ENCODE measurements at regions not wholly inside any gene's neighbourhood (a gene's known extent, or its start where the extent isn't known, plus 50 kb on each side); places are given as distances from the start of the nearest gene placed in this dataset.

- no peak for TF ChIP-seq POLR2A (IDR thresholded peaks at IDR 0.05)
- TF ChIP-seq CTCF (IDR thresholded peaks at IDR 0.05): no peak
- intact Hi-C loops (cut with DNase I; ENCODE audit: low total_unique reads): no loop called here
- no peak for DNase-seq (ENCODE audit: low spot score in 2 of 2)
- 82 to 84% methylated on average over 20 to 23 of the region's 23 CpGs for WGBS, 2 donors
- no peak overlapping the region for H3K4me3 ChIP-seq (ENCODE audit: low read depth, poor library complexity, severe bottlenecking)
These were observed 249.3 kb upstream of the CIBAR2 start for GRCh38 chr16:85361441-85362118.

- 81 to 84% methylated on average over 6 of the region's 6 CpGs for WGBS, 2 donors
- intact Hi-C loops (cut with DNase I; ENCODE audit: low total_unique reads): no loop called here
- TF ChIP-seq POLR2A (IDR thresholded peaks at IDR 0.05) (no peak), CTCF (IDR thresholded peaks at IDR 0.05) (no peak)
- H3K4me3 ChIP-seq (ENCODE audit: low read depth, poor library complexity, severe bottlenecking): no peak overlapping the region
- no peak for DNase-seq (ENCODE audit: low spot score in 2 of 2)
These were observed 250.2 kb upstream of the CIBAR2 start for GRCh38 chr16:85362443-85362842.

- intact Hi-C loops (cut with DNase I; ENCODE audit: low total_unique reads): no loop called here
- 68 to 90% methylated on average over 5 of the region's 5 CpGs for WGBS, 2 donors
- TF ChIP-seq POLR2A (IDR thresholded peaks at IDR 0.05): no peak
- TF ChIP-seq CTCF (IDR thresholded peaks at IDR 0.05): no peak
- H3K4me3 ChIP-seq (ENCODE audit: low read depth, poor library complexity, severe bottlenecking): no peak overlapping the region
- no peak for DNase-seq (ENCODE audit: low spot score in 2 of 2)
These were observed 249.7 kb upstream of the GSE1 start for GRCh38 chr16:85363427-85363826.

GRCh38 chr16:85363881-85364280 is 249.2 kb upstream of the GSE1 start:
- no peak for TF ChIP-seq POLR2A (IDR thresholded peaks at IDR 0.05)
- no peak for TF ChIP-seq CTCF (IDR thresholded peaks at IDR 0.05)
- no peak overlapping the region for H3K4me3 ChIP-seq (ENCODE audit: low read depth, poor library complexity, severe bottlenecking)
- DNase-seq (ENCODE audit: low spot score in 2 of 2): no peak
- WGBS, 2 donors: 43 to 97% methylated on average over 10 of the region's 10 CpGs
- intact Hi-C loops (cut with DNase I; ENCODE audit: low total_unique reads): no loop called here

- WGBS, 2 donors: 70 to 80% methylated on average over 21 of the region's 21 CpGs
- intact Hi-C loops (cut with DNase I; ENCODE audit: low total_unique reads): no loop called here
- no peak for DNase-seq (ENCODE audit: low spot score in 2 of 2)
- TF ChIP-seq CTCF (IDR thresholded peaks at IDR 0.05): no peak
- no peak for TF ChIP-seq POLR2A (IDR thresholded peaks at IDR 0.05)
- H3K4me3 ChIP-seq (ENCODE audit: low read depth, poor library complexity, severe bottlenecking): no peak overlapping the region
These were observed 248.6 kb upstream of the GSE1 start for GRCh38 chr16:85364323-85365040.

All from lower leg skin (tissue), 4 donors.